ENCODE measurements at regions not wholly inside any gene's neighbourhood (a gene's known extent, or its start where the extent isn't known, plus 50 kb on each side); places are given as distances from the start of the nearest gene placed in this dataset.
"Not testable (repeated sequence)": the region's sequence is repeated elsewhere in the genome, so short reads cannot be mapped to it uniquely, and the experiment has no call there.

DNA sequence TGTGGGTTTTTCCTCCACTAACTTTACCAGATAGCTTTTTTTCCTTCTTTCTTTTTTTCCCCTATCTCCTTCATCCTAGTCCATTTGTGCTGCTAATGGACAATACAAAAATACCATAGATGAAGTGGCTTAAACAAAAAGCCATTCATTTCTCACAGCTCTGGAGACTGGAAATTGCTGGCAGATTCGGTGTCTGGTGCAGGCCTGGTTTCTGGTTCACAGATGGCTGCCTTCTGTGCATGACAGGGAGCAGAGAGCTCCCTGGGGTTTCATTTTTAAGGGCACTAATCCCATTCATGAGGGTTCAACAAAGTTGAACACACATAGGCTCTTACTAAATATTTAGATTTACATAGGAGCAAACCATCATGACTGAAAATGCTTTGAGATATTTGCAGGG, 467.4 kb downstream of the TYW1 start:
- DNase-seq (ENCODE audit: low read depth in 2 of 2, low spot score in 1 of 2): no peak

DNA sequence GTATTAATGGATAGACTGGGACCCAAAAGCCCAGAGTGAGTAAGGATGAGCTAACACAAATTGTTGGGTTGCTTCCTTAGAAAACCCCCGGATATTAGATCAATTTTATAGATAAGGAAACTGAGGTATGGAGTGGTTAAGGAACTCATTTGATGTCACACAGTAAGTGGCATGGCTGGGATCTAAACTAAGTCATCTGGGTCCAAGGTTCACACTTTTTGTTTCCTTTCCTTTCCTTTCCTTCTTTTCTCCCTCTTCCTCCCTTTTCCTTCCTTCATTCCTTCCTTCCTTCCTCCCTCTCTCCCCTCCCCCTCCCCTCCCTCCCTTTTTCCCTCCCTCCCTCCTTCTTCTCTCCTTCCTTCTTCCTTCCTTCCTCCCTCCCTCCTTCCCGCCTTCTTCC, 469.5 kb downstream of the TYW1 start:
- no peak for DNase-seq (ENCODE audit: low read depth in 2 of 2, low spot score in 1 of 2)

DNA sequence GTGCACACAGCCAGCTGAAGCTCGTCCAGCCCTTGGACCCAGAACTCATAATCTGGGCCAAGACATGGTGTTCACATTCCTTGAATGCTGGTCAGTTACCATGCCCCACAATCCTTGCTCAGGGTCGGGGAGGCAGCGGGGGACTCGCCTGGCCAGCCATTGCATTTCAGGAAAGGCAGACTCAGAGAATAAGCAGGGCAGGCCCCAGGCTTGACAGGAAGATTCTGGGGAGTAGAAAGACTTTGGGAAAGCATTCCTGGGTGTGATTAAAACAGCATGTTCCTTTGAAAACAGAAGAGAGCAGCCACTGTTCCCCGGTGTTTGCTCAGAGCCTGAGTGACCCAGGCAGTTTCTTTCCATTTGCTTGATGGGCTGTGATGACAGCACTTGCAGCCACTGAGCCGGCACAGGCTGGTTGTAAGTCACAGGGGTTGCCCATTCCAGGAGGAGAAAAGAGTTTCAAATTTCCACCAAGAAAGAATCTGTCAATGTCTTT, 473.7 kb downstream of the TYW1 start:
- DNase-seq (ENCODE audit: low read depth in 2 of 2, low spot score in 1 of 2): no peak

DNA sequence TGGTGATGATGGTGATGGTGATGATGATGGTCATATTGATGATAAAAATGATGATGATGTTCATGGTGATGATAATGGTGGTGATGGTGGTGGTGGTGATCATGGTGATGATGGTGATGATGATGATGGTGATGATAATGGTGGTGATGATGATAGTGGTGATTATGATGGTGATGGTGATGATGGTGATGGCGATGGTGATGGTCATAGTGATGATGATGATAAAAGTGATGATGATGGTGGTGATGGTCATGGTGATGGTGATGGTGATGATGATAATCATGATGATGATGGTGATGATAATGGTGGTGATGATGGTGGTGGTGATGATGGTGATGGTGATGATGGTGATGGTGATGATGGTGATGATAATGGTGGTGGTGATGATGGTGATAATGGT, 478.7 kb downstream of the TYW1 start:
- no peak for DNase-seq (ENCODE audit: low read depth in 2 of 2, low spot score in 1 of 2)

DNA sequence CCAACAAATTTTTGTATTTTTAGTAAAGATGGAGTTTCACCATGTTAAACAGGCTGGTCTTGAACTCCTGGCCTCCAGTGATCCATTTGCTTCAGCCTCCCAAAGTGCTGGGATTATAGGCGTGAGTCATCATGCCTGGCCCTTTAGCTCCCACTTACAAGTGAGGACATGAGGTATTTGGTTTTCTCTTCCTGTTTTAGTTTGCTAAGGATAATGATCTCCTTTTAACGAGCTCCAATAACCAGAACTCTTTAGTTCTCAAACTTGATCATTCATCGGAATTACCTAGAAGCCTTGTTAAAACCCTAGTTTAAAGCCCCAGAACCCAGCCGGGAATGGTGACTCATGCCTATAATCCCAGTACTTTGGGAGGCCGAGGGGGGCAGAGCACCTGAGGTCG, 481.4 kb downstream of the TYW1 start:
- no peak for DNase-seq (ENCODE audit: low read depth in 2 of 2, low spot score in 1 of 2)

DNA sequence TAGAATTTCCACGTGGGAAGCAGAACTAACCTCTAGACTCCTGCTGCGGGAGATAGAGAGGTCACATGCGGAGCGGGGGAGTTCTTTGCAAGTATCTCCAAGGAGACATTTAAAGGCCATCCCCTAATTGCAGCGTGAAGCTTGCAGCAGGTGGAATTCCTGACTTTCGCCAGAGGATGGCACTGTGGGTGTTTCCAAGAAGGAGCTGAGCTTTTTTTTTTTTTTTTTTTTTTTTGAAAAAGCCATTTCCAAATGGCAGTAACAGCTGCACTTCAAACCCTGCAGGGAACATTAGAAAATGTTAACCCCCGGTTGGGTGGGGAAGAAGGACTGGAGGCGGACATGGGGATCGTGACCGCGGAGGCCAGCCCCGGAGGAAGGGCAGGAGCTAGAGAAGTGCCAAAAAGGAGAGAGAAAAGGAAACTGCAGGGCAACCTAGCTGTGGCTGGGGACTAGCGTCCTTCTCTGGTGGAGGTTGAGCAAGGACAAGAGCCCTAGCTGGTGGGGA, 487.7 kb downstream of the TYW1 start:
- no peak for DNase-seq (ENCODE audit: low read depth in 2 of 2, low spot score in 1 of 2)

DNA sequence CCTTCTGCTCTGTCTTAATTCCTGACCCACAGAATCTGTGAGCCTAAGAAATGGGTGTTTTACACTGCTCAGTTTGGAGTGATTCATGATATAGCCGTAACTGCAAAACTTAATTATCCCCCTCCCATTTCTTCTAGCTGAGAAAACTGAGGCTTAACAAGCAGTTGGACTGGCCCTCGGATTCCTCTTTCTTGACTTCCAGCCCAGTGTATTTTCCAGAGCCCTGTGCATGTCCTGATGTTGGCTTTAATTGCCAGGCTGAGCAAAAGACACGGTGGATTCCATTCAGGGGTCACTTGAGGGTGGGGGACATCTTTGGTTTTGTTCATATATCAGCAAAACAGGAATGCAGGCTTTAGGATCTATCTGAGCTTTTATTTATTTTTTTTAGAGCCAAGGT, 489.8 kb downstream of the TYW1 start:
- no peak for DNase-seq (ENCODE audit: low read depth in 2 of 2, low spot score in 1 of 2)

DNA sequence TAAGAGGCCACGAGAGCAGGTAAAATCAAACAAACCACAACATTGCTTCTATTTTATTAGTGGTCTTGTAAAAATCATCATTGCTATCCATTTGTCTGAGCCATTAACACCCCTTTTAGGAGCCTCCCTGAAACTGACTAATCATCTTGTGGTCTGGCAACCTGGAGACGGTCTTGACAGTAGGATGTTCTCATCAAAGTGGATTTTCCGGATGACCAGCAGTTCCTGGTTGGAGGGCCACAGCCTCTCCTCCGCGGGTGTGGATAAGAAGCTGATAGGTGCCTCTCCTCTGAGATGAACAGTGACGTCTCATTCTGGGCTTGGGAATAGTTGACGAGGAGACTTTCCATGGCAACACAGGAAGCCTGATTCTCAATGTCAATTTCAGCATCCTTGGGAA, 490.7 kb downstream of the TYW1 start:
- no peak for DNase-seq (ENCODE audit: low read depth in 2 of 2, low spot score in 1 of 2)

DNA sequence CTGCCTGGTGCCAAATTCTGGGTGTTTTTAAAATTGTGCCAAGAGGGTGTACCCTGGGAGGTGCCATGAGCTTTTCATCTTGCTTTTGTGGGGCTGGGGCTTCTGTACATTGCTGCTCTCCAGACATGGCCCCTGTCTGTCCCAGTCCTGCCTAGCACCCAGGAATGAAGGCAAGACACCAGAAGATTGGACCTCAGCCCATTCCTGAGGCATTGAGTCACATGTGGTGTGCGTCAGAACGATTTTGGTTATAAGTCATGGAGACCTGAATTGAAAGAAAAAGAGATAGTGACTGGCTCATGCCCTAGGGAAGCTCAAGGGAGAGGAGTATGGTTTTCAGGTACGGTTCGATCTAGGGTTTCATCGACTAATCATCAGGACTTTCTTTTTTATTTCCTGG, 493.2 kb downstream of the TYW1 start:
- no peak for DNase-seq (ENCODE audit: low read depth in 2 of 2, low spot score in 1 of 2)

DNA sequence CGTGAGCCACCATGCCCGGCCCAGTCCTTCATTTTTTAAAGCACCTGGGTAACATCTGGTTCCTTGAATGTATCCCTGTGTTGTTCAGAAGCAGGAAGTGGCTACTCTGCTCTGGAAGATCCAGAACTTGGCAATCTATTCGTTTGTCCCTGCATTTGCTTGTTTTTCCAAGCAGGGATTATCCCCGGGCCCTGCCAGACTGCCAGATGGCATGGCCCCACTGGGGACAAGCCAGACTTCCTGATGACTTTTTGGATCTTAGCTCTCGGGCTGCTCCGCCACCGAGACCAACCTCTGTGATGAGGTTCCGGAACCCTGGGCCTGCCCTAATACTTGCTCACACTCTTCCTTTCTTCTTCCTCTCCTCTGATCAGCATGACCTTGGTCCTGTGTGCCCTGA, 496.7 kb downstream of the TYW1 start:
- no peak for DNase-seq (ENCODE audit: low read depth in 2 of 2, low spot score in 1 of 2)

DNA sequence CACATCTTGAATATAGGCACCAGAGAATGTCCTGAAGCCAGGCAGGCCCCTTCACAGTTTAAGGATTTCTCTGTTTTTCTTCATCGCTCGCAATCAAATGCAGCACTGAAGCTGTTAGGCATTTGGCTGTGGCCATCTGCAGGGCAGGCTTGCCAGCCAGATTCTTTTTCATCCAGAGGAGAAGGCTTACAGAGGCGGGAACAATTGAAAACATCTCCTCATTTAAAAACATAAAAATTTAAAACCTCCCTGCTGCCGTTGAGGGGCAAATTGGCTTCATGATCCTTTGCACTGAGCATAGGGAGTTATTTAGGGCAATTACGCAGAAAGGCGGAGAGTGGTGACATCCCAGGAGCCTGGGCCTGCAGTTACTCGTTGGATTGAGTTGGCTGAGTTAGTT, 500.0 kb downstream of the TYW1 start:
- no peak for DNase-seq (ENCODE audit: low read depth in 2 of 2, low spot score in 1 of 2)

DNA sequence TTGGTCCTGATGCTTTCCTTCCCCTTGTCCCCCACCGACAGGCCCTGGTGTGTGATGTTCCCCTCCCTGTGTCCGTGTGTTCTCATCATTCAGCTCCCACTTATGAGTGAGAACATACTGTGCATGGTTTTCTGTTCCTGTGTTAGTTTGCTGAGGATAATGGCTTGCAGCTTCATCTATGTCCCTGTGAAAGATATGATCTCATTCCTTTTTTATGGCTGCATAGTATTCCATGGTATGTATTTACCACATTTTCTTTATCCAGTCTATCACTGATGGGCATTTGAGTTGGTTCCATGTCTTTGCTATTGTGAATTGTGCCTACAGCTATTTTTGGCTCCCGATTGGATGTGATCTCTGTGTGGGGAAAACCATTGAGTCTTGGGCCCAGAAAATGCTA, 501.3 kb downstream of the TYW1 start:
- not testable (repeated sequence) for DNase-seq (ENCODE audit: low read depth in 2 of 2, low spot score in 1 of 2)

DNA sequence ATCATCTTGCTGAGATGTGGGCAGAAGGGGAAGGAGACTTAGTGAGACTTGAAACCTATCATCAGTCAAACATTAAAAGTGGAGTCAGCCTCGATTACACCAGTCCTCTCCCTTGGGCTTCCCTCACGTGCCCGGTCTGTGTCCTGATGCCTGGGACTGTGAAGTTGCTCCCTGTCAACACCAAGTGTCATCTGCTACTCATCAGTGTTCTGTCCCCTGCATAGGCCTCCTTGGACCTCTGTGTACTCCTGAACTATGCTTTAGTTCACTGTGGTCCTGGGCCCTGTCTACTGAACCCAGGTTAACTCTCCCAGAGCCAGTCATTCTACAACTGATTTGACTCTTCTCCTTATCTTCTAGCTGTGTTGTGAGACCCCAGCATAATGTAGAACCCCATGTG, 506.3 kb downstream of the TYW1 start:
- no peak for DNase-seq (ENCODE audit: low read depth in 2 of 2, low spot score in 1 of 2)

DNA sequence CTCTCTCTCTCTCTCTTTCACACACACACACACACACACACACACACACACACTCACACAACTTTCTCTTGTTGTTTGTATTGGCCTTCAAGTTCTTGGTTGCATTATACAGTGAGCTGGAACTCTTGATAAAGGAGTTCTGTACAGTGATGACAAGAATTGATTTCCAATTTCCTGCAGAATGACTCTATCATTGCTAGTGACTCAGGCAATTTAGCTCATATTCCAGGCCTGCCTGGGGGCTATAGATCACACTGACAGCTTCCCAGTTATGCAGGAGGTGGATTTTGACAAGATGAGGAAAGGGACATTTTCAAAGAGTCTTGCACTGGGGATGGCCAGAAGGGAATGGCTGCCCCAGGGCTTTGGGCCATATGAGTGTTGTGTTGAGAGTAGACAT, 508.8 kb downstream of the TYW1 start:
- no peak for DNase-seq (ENCODE audit: low read depth in 2 of 2, low spot score in 1 of 2)

DNA sequence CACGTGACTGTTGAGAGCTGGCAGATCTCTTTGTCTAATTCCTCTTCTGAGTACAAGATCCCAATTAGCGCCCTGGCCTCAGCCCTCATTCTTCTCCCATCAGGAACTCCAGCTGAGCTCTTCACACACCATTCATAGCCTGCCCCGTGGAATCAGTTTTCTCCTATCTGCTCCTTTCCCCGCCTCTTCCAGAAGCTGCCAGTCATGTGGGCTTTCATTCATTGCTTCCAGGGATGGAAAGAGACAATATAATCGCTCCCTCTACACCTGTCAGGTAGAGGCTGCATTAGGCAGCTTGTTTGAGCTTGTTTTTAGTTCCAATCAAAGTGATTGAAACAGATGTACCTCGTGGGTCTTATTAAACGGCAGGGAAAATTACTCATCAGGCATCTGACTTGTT, 515.8 kb downstream of the TYW1 start:
- DNase-seq (ENCODE audit: low read depth in 2 of 2, low spot score in 1 of 2): no peak

DNA sequence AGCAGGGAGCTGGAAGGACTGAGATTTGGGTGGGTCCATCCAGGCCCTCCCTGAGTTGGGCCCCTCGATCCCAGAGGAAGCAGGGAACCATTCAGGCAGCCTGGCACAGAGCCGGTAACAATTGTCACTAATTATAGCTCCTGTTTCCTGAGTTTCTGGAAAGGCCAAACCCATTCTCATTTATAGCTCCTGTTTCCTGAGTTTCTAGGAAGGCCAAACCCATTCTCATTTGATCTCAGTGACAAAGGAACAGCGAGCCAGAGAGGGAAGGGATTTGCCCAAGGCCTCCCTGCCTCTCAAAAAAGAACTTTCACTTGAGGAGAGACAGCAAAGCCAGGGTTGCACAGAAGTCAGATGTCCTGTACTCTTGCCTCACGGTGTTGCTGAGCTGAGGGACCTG, 521.9 kb downstream of the TYW1 start:
- DNase-seq (ENCODE audit: low read depth in 2 of 2, low spot score in 1 of 2): no peak

DNA sequence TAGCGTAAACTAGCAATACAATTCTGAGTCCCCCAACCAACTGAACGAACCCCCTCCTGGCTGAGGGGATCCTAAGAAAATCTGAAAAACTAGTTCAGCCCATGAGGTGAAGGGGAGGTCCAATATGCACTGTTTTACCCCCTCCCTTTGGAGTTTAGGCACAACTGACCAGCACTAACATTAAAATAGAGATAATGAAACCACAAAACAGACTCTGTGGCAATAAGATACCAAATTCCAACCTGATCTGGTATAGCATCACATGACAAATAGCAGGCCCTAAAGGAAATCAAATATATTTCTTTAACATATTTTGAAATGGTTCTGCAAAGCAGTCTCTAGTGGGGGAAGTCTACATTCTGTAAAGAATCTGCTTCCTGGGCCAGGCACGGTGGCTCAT, 522.5 kb downstream of the TYW1 start:
- no peak for DNase-seq (ENCODE audit: low read depth in 2 of 2, low spot score in 1 of 2)

DNA sequence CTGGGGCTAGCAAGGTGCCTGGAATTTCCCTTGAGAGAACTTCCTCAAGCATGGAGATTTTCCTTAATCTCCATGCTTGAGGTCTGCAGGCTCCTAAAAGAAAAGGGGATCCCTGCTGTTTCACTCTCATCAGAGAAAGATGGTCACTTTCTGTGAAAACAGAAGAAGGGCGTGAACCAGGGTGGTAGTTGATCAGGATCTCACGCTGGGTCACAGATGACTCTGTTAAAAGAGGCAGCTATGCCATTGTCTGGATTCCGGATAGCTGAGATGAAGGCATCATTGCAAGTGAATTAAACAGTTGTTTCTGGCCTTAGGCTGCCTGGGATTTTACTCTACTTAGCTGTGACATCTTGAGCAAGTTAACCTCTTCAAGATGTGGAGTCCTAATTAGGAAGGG, 525.9 kb downstream of the TYW1 start:
- DNase-seq (ENCODE audit: low read depth in 2 of 2, low spot score in 1 of 2): no peak

DNA sequence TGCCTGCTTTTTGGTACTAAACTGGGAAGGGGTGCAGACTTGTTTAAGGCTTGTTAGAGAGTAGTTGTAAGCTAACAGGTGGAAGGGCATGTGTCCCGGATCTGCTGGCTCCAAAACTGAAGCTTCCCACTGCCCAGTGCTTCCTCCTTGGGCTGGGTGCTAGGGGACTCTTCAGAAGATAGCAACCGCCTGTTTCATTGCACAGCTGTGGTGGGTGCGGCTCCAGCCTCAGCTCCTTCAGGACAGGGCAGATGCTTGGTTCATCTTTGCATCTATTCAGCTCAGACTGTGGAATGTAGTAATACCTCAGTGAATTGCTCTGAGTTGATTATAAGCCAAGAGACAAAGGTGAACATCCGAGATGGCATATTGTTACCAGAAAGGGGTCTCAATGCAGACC, 527.1 kb downstream of the TYW1 start:
- DNase-seq (ENCODE audit: low read depth in 2 of 2, low spot score in 1 of 2): no peak

DNA sequence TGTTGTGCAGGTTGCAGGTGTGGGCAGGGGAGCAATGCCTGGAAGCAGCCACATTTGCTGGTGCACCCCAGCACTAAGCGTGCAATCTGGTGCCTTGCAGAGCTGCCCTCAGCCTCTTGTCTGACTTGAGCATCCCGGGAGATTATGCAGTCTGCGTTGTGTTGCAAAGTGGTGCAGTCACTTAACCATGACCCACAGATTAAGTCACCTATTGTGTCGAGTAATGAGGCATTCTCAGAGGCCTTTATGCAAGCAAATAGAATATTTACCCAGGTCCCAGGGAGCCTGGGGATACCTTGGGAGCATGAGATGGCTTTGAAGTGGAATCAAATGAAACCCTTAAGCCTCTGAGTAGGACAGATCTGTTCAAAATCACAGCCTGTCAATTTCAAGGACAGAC, 529.0 kb downstream of the TYW1 start:
- no peak for DNase-seq (ENCODE audit: low read depth in 2 of 2, low spot score in 1 of 2)

DNA sequence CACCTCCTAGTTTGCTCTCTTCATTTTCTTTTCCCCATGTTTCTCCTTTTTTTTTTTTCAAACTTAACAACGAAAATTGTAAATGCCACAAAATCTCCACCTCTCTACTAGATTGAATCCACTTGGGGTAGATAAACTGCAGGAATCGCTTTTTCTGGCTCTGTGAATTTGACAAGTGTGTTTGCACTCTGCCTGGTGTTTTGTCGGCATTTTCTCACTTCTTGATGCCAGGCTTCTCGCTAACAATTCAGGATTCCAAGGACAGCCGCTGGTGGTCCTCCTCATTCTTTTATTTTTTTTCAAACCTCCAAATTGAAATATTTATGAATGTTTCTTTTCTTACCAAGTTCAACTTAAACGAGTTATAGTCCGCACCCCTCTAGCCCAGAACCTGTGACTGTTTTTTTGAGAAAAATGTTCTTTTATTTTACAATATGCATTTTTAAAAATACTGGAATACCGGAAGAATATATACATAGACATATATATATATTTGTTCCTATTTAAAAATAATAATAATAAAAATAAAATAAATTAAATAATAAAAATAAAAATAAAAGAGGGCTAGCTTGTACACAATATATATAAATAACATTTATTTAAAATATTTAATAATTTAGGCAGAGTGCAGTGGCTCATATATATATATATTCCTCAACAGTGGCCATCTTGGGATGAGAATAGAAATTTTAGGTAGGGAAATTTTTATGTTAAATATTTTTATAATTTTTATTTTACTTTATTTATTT, 538.8 kb downstream of the TYW1 start:
- DNase-seq (ENCODE audit: low read depth in 2 of 2, low spot score in 1 of 2): no peak

DNA sequence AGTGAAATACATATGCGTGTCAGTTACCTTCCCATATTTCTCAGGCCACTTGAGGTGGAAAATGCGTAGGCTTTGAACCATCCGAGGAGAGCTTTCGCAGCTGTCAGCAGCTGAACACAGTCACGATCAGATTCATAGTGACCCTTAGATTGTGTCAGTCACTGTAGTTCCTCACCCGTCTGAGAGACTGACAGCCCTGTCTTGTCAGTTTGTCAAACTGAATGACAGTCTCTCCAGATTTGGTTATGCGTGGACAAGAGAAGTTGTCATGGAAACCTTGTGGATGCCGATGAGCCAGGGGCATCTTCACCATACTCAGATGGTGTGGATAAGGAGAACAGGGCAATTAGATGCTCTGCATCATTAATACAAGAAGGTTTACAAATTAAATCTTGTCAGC, 546.3 kb downstream of the TYW1 start:
- no peak for DNase-seq (ENCODE audit: low read depth in 2 of 2, low spot score in 1 of 2)

DNA sequence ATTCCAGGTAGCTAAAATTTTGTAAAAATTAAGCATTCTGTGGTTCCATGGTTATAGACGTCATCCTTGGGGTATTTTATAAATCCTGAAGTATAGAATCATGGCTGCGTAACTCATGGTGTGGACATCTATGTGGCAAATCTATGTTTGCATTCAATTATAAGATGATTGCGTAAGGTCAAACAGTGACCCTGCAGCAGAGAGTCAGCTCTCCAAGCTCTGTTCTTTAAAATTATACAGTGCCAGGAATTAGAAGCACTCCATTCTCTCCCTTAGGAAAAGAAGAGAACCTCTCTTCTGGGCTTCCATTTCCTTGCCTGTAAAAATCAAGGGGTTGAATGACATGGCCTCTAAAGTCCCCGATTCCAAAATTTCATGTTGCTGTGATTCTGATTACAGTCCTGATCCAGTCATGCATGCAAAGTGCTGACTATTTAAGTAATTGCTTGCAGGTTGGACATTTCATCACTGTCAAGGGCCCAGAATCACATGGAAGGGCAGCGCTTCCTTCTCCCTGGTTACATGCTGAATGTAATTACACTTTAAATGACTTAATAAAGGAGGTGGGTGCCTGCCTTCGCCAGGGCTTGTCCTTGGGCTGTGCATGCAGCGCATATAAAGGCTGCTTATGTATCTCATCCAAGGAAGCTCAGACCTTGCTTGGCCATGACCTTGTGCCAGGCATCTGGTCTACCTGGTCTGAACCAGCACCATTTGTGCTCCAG, 550.7 kb downstream of the TYW1 start:
- DNase-seq (ENCODE audit: low read depth in 2 of 2, low spot score in 1 of 2): no peak
